Thyroid gland (tissue), 4 donors: ENCODE measurements at regions not wholly inside any gene's neighbourhood (a gene's known extent, or its start where the extent isn't known, plus 50 kb on each side); places are given as distances from the start of the nearest gene placed in this dataset.

Experiments
- DNase-seq, 2 donors: peaks; one replicate each; pipeline ENCODE4 v3.0.0-alpha.2; 2019
- H3K27ac ChIP-seq, 3 donors: fragments of 200-600 bp; sonication (generic); 1 replicate in 2 of 3; 2 replicates in 1 of 3; pipeline ENCODE4 v1.5.1; 2016 to 2019; ENCODE audit warnings: mild to moderate bottlenecking in 1 of 3, moderate library complexity in 1 of 3
- H3K27me3 ChIP-seq: fragments of 200-600 bp; sonication (generic); one replicate; pipeline ENCODE4 v1.5.1; 2019
- H3K36me3 ChIP-seq, 2 donors: fragments of 200-600 bp; sonication (generic); one replicate each; pipeline ENCODE4 v1.5.1; 2016 to 2019
- H3K4me1 ChIP-seq, 2 donors: fragments of 200-600 bp; sonication (generic); one replicate each; pipeline ENCODE4 v1.5.1; 2017 to 2019
- H3K4me3 ChIP-seq, 3 donors: fragments of 200-600 bp; sonication (generic); replicated peaks in 1 of 3; 1 replicate in 2 of 3; 2 replicates in 1 of 3; pipeline ENCODE4 v1.5.1; 2016; ENCODE audit warnings: mild to moderate bottlenecking in 1 of 3
- H3K9me3 ChIP-seq: fragments of 200-600 bp; sonication (generic); one replicate; pipeline ENCODE4 v1.5.1; 2017
- POLR2A ChIP-seq, 2 donors: fragments of 450-650 bp; IDR thresholded peaks; one replicate each; pipeline ENCODE4 v1.6.1; 2017; ENCODE audit warnings: antibody characterized with exemption in 2 of 2, mild to moderate bottlenecking in 2 of 2, moderate library complexity in 1 of 2
- WGBS, 2 donors: methylation state at CpG; one replicate each; pipeline ENCODE4 v1.1.5; 2017; 5-methylcytosine and 5-hydroxymethylcytosine counted together
- intact Hi-C: fragments of 100-400 bp; cut with DNase I; formaldehyde crosslinking; loops from one replicate; pipeline ENCODE4 v1.15.1; 2023
- TF ChIP-seq, protein P1 (sequence below), 6 experiments: fragments of 200-600 bp in 3 of 6; fragments of 450-650 bp in 3 of 6; sonication (generic) in 3 of 6; IDR thresholded peaks; one replicate each; pipeline ENCODE4 v1.5.1; 2016 to 2019; ENCODE audit warnings: antibody characterized with exemption in 6 of 6, mild to moderate bottlenecking in 2 of 6, inconsistent platforms in 1 of 6, moderate library complexity in 1 of 6

DNA sequence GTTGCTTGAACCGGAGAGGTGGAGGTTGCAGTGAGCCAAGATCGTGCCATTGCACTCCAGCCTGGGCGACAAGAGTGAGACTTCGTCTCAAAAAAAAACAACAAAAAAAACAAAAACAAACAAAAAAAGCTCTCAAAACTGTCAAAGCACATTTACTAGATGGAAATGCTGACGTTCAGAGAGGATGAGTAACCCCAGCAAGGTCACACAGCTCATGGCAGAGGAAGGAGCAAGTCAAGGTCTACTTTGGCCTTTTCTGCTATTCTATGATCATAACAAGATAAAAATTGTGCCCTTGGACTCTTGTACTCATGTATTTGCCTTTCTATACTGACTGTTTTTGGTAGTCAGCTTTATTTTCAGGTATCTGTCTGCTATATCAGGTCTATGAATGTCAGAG, 109.5 kb downstream of the ARL6IP6 start:
- Histone ChIP-seq H3K27ac (no peak overlapping the region), H3K36me3 (no peaks in the 10 kb centered on the region), H3K27me3 (no peaks in the 10 kb centered on the region), H3K4me1 (no peaks in the 10 kb centered on the region), H3K9me3 (no peaks in the 10 kb centered on the region), H3K4me3 (no peak overlapping the region)
- no peak for TF ChIP-seq POLR2A (IDR thresholded peaks at IDR 0.05)
- TF ChIP-seq, protein P1, sequence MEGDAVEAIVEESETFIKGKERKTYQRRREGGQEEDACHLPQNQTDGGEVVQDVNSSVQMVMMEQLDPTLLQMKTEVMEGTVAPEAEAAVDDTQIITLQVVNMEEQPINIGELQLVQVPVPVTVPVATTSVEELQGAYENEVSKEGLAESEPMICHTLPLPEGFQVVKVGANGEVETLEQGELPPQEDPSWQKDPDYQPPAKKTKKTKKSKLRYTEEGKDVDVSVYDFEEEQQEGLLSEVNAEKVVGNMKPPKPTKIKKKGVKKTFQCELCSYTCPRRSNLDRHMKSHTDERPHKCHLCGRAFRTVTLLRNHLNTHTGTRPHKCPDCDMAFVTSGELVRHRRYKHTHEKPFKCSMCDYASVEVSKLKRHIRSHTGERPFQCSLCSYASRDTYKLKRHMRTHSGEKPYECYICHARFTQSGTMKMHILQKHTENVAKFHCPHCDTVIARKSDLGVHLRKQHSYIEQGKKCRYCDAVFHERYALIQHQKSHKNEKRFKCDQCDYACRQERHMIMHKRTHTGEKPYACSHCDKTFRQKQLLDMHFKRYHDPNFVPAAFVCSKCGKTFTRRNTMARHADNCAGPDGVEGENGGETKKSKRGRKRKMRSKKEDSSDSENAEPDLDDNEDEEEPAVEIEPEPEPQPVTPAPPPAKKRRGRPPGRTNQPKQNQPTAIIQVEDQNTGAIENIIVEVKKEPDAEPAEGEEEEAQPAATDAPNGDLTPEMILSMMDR (IDR thresholded peaks at IDR 0.05) = no peak
- intact Hi-C loops = no loop called here
- DNase-seq = no peak
- 83 to 87% methylated on average over 5 of the region's 5 CpGs for WGBS, 2 donors

DNA sequence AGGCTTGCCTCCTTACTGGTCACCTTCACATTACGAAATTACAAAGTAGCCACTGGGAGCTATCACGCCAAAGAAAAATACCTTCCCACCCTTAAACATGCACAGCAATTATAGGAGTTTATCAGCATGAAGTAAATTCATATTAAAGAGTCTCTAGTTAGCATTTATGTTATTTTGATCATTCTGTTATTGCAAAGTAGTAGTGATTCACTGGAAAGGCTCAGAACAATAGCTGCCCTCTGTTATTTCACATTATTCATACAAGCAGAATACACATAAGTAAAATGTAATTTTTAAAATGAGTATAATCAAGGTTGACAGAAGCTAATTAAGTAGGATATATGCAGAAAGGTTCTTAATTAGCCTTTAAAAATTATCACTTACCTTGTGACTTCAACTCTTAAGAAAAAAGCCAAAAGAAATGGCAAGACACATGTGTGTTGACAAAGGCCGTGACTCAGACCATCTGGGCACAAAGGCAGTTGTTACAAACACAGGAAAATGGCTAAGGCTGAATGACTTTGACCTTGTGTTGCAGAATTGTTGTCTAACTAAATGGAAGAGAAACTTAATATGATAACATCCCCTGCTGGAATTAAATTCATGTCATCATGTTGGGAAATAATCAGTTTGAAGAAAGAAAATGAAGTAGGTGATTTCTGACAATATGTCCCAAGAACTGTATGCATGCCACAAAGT, 108.3 kb downstream of the ARL6IP6 start:
- H3K27me3 ChIP-seq = no peaks in the 10 kb centered on the region
- 70 to 75% methylated on average over 3 of the region's 3 CpGs for WGBS, 2 donors

DNA sequence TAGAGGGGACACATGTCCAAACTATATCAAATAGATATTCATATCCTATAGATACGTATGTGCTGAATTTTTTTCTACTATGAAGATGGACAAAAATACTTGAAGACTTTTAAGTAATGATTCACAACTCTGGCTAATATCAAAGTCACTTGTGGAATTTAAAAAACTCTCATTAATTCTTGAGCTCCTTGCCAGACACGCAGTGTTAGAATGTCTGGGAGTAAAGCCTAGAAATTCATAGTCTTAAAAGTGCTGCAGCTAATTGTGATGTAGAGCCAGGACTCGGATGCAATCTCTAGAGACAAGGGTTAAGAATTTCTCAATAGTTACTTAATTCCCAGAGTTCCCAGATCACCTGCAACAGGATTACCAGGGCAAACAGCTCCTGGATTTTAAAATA, 107.4 kb downstream of the ARL6IP6 start:
- TF ChIP-seq, protein P1 (IDR thresholded peaks at IDR 0.05) = no peak
- no peak for TF ChIP-seq POLR2A (IDR thresholded peaks at IDR 0.05)
- WGBS, 2 donors = 69 to 75% methylated on average over 3 of the region's 3 CpGs
- H3K27ac ChIP-seq = no peak overlapping the region
- intact Hi-C loops = no loop called here
- H3K4me3 ChIP-seq = no peak overlapping the region
- H3K36me3 ChIP-seq = no peaks in the 10 kb centered on the region
- DNase-seq = no peak
- H3K27me3 ChIP-seq = no peaks in the 10 kb centered on the region
- H3K4me1 ChIP-seq = no peaks in the 10 kb centered on the region
- no peaks in the 10 kb centered on the region for H3K9me3 ChIP-seq

More for the DNA sequence above, 108.3 kb downstream of the ARL6IP6 start:
- no peak overlapping the region for H3K27ac ChIP-seq
- H3K4me3 ChIP-seq = no peak overlapping the region
- no peaks in the 10 kb centered on the region for H3K9me3 ChIP-seq
- no peak for TF ChIP-seq POLR2A (IDR thresholded peaks at IDR 0.05)
- TF ChIP-seq, protein P1 (IDR thresholded peaks at IDR 0.05) = no peak
- no peaks in the 10 kb centered on the region for H3K36me3 ChIP-seq
- no peaks in the 10 kb centered on the region for H3K4me1 ChIP-seq
- peak in 1 of 2 donors; percentile 50 for DNase-seq
- intact Hi-C loops = no loop called here

DNA sequence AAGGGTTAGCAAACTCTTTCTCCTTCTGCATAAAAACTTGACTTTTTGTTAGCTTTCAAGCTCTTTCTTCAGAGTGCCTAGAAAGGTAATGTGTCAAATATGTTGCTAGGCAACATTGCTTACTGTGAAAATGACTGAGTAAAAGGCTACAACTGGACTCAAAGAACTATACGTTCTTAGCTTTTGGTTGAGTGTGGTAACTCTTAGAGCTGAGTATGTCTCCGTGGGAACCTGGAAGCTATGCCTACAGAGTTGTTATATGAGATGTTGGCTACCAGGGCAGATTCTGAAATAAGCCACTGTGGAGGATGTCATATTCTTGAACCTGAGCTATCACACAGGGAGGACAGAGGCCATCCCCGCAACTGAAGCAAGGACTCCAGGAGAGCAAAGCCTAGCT, 105.5 kb downstream of the ARL6IP6 start:
- DNase-seq = no peak
- Histone ChIP-seq H3K27me3 (no peaks in the 10 kb centered on the region), H3K4me1 (no peaks in the 10 kb centered on the region), H3K27ac (no peak overlapping the region), H3K9me3 (no peaks in the 10 kb centered on the region), H3K4me3 (no peak overlapping the region), H3K36me3 (no peaks in the 10 kb centered on the region)
- intact Hi-C loops = no loop called here
- TF ChIP-seq, protein P1 (IDR thresholded peaks at IDR 0.05) = no peak
- TF ChIP-seq POLR2A (IDR thresholded peaks at IDR 0.05) = no peak
- WGBS, 2 donors = 60 to 79% methylated on average over 3 of the region's 3 CpGs

DNA sequence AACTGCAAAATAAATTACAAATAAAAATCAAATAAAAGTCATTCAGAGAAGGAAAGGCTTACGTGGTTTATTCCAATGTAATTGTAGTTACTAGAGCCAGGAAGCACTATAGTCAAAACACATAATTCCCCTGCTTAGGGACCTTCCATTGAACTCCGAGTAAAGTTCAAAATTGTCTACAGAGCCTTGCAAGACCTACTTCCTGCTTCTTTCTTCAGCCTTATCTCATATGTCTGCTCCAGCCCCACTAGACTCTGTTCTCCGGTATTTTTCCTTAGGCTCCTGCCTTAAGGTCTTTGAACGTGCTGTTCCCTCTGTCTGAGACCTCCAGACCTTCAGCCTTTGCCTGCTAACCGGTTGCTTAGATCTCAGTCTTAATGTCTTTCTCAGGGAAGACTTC, 104.3 kb downstream of the ARL6IP6 start:
- WGBS, 2 donors = 63 to 64% methylated on average over 5 of the region's 5 CpGs

More for the DNA sequence above, 104.3 kb downstream of the ARL6IP6 start:
- no peaks in the 10 kb centered on the region for H3K9me3 ChIP-seq
- DNase-seq = no peak
- H3K4me3 ChIP-seq = no peak overlapping the region
- no peaks in the 10 kb centered on the region for H3K27me3 ChIP-seq
- no peak for TF ChIP-seq POLR2A (IDR thresholded peaks at IDR 0.05)
- TF ChIP-seq, protein P1 (IDR thresholded peaks at IDR 0.05) = no peak
- intact Hi-C loops = no loop called here
- no peak overlapping the region for H3K27ac ChIP-seq
- no peaks in the 10 kb centered on the region for H3K36me3 ChIP-seq
- H3K4me1 ChIP-seq = no peaks in the 10 kb centered on the region
